ENCODE measurements at regions not wholly inside any gene's neighbourhood (a gene's known extent, or its start where the extent isn't known, plus 50 kb on each side); places are given as distances from the start of the nearest gene placed in this dataset.

DNA sequence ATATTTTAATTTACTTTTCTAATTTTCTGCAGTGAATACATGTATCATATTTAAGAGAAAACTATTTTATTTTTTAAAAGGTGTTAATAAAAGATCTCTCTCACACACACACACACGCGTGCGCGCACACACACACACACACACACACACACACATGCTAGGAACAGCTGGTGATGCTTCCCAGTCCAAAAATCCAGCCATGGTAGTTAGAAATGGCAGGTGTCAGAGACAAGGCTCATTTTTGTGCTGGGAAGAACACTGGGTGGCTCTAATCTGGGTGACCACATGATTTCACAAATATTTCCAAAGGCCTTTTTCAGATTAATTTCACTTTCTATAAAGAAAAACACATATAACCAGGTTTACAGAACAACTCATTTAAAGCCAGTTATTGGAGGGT lies 104.5 kb upstream of the NCK2 start (continued):
- TF ChIP-seq ZNF239 (tag by site-specific recombination; IDR thresholded peaks at IDR 0.05), result no peak

DNA sequence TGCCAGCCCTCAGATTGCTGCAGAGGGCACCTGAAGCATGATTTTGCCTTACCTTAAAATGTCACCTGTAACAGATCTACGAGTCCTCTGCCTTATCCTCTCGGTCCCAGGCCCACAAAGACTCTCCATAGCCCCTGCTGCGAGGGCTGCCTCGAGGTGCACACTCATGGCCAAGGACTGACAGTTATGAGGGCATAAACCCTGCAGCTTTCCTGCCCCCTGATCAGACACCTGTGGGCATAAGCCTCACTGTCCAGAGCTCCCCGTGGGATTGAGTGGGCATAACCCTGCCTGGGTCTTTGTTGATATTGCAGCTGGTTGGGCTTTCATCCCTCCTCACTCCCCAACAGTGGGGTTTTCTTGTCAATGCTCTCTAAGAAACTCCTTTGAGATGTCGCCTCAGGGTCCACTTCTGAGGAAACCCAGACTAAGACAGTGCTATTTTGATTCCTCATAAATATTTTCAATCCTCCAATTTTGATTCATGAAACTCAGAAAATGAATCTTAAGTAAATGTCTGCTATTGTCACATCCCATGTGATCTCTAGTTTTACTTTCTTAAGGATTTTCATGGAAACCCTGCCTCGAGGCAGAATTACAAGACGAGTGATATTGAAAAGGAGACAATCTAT lies 108.5 kb upstream of the NCK2 start:
- no peak overlapping the region for H3K27ac ChIP-seq (ENCODE audit: extremely low read depth, low read depth, low read length)
- H3K4me3 ChIP-seq (ENCODE audit: low read depth, low read length), result no peak overlapping the region
- TF ChIP-seq, protein P1, sequence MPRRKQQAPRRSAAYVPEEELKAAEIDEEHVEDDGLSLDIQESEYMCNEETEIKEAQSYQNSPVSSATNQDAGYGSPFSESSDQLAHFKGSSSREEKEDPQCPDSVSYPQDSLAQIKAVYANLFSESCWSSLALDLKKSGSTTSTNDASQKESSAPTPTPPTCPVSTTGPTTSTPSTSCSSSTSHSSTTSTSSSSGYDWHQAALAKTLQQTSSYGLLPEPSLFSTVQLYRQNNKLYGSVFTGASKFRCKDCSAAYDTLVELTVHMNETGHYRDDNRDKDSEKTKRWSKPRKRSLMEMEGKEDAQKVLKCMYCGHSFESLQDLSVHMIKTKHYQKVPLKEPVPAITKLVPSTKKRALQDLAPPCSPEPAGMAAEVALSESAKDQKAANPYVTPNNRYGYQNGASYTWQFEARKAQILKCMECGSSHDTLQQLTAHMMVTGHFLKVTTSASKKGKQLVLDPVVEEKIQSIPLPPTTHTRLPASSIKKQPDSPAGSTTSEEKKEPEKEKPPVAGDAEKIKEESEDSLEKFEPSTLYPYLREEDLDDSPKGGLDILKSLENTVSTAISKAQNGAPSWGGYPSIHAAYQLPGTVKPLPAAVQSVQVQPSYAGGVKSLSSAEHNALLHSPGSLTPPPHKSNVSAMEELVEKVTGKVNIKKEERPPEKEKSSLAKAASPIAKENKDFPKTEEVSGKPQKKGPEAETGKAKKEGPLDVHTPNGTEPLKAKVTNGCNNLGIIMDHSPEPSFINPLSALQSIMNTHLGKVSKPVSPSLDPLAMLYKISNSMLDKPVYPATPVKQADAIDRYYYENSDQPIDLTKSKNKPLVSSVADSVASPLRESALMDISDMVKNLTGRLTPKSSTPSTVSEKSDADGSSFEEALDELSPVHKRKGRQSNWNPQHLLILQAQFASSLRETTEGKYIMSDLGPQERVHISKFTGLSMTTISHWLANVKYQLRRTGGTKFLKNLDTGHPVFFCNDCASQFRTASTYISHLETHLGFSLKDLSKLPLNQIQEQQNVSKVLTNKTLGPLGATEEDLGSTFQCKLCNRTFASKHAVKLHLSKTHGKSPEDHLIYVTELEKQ (tag by site-specific recombination; IDR thresholded peaks at IDR 0.05; ENCODE audit: borderline replicate concordance), result no peak
- TF ChIP-seq KLF16 (tag by site-specific recombination; IDR thresholded peaks at IDR 0.05), result no peak
- no peak for TF ChIP-seq ZNF211 (tag by site-specific recombination; IDR thresholded peaks at IDR 0.05; ENCODE audit: low read depth)
- TF ChIP-seq, protein P2, sequence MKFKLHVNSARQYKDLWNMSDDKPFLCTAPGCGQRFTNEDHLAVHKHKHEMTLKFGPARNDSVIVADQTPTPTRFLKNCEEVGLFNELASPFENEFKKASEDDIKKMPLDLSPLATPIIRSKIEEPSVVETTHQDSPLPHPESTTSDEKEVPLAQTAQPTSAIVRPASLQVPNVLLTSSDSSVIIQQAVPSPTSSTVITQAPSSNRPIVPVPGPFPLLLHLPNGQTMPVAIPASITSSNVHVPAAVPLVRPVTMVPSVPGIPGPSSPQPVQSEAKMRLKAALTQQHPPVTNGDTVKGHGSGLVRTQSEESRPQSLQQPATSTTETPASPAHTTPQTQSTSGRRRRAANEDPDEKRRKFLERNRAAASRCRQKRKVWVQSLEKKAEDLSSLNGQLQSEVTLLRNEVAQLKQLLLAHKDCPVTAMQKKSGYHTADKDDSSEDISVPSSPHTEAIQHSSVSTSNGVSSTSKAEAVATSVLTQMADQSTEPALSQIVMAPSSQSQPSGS (tag by site-specific recombination; IDR thresholded peaks at IDR 0.05; ENCODE audit: low read depth), result no peak
- no peak for TF ChIP-seq ZNF324 (tag by site-specific recombination; IDR thresholded peaks at IDR 0.05)
- TF ChIP-seq ZNF23 (tag by site-specific recombination; IDR thresholded peaks at IDR 0.05; ENCODE audit: borderline replicate concordance), result no peak
- TF ChIP-seq, protein P3, sequence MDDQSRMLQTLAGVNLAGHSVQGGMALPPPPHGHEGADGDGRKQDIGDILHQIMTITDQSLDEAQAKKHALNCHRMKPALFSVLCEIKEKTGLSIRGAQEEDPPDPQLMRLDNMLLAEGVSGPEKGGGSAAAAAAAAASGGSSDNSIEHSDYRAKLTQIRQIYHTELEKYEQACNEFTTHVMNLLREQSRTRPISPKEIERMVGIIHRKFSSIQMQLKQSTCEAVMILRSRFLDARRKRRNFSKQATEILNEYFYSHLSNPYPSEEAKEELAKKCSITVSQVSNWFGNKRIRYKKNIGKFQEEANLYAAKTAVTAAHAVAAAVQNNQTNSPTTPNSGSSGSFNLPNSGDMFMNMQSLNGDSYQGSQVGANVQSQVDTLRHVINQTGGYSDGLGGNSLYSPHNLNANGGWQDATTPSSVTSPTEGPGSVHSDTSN (CRISPR knock-in tag; IDR thresholded peaks at IDR 0.05), result no peak
- no peak for TF ChIP-seq ZNF132 (tag by site-specific recombination; IDR thresholded peaks at IDR 0.05; ENCODE audit: borderline replicate concordance)
- TF ChIP-seq, protein P4, sequence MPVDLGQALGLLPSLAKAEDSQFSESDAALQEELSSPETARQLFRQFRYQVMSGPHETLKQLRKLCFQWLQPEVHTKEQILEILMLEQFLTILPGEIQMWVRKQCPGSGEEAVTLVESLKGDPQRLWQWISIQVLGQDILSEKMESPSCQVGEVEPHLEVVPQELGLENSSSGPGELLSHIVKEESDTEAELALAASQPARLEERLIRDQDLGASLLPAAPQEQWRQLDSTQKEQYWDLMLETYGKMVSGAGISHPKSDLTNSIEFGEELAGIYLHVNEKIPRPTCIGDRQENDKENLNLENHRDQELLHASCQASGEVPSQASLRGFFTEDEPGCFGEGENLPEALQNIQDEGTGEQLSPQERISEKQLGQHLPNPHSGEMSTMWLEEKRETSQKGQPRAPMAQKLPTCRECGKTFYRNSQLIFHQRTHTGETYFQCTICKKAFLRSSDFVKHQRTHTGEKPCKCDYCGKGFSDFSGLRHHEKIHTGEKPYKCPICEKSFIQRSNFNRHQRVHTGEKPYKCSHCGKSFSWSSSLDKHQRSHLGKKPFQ (tag by site-specific recombination; IDR thresholded peaks at IDR 0.05), result no peak
- no peak for TF ChIP-seq ZNF239 (tag by site-specific recombination; IDR thresholded peaks at IDR 0.05)
- no peak for TF ChIP-seq ZNF623 (tag by site-specific recombination; IDR thresholded peaks at IDR 0.05)
- no peak for TF ChIP-seq ZNF302 (tag by site-specific recombination; IDR thresholded peaks at IDR 0.05; ENCODE audit: low read depth)
- TF ChIP-seq ZNF24 (tag by site-specific recombination; IDR thresholded peaks at IDR 0.05), result no peak
- TF ChIP-seq ZNF274 (IDR thresholded peaks at IDR 0.05; ENCODE audit: low read length), result no peak
- no peak for TF ChIP-seq ZNF274 (tag by site-specific recombination; IDR thresholded peaks at IDR 0.05; ENCODE audit: borderline replicate concordance)
- no peaks in the 10 kb centered on the region for H3K36me3 ChIP-seq (ENCODE audit: control insufficient read depth in 2 of 2, insufficient read depth in 1 of 2, low read length in 2 of 2)
- H3K4me1 ChIP-seq (ENCODE audit: control insufficient read depth, insufficient read depth, low read length), result no peaks in the 10 kb centered on the region
- POLR2A ChIA-PET, result no interaction called here
- CTCF ChIA-PET, result no interaction called here
- no peaks in the 10 kb centered on the region for H3K9me3 ChIP-seq (ENCODE audit: control insufficient read depth, insufficient read depth, low read depth, low read length)

DNA sequence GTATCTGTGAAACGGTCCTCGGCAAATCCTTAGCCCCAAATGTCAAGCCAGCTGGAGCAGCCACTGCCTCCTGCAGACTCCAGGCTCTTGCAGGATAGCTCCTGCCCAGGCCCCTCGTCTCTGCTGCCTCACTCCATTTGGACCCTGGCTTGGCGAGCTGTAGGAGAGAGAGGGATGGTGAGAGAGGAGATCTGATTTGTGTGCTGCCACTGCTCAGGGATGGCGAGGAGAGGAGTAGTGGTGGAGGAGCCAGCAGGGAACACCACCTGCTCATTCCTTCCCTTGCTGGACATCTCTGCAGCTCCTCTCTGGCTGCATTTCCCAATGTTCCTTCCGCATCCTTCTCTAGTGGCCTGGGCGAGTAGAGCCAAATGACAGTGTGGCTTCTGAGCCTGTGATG lies 109.1 kb upstream of the NCK2 start:
- H3K9me3 ChIP-seq (ENCODE audit: control insufficient read depth, insufficient read depth, low read depth, low read length), result no peaks in the 10 kb centered on the region
- H3K4me3 ChIP-seq (ENCODE audit: low read depth, low read length), result no peak overlapping the region
- no peak overlapping the region for H3K27ac ChIP-seq (ENCODE audit: extremely low read depth, low read depth, low read length)
- CTCF ChIA-PET, result no interaction called here
- no peak for TF ChIP-seq ZNF324 (tag by site-specific recombination; IDR thresholded peaks at IDR 0.05)
- no peak for TF ChIP-seq ZNF610 (tag by site-specific recombination; IDR thresholded peaks at IDR 0.05; ENCODE audit: borderline replicate concordance)
- TF ChIP-seq BCL11A (tag by site-specific recombination; IDR thresholded peaks at IDR 0.05; ENCODE audit: low read depth), result no peak
- no peak for TF ChIP-seq ZNF23 (tag by site-specific recombination; IDR thresholded peaks at IDR 0.05; ENCODE audit: borderline replicate concordance)
- TF ChIP-seq, protein P5, sequence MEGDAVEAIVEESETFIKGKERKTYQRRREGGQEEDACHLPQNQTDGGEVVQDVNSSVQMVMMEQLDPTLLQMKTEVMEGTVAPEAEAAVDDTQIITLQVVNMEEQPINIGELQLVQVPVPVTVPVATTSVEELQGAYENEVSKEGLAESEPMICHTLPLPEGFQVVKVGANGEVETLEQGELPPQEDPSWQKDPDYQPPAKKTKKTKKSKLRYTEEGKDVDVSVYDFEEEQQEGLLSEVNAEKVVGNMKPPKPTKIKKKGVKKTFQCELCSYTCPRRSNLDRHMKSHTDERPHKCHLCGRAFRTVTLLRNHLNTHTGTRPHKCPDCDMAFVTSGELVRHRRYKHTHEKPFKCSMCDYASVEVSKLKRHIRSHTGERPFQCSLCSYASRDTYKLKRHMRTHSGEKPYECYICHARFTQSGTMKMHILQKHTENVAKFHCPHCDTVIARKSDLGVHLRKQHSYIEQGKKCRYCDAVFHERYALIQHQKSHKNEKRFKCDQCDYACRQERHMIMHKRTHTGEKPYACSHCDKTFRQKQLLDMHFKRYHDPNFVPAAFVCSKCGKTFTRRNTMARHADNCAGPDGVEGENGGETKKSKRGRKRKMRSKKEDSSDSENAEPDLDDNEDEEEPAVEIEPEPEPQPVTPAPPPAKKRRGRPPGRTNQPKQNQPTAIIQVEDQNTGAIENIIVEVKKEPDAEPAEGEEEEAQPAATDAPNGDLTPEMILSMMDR (tag by site-specific recombination; IDR thresholded peaks at IDR 0.05), result no peak
- POLR2A ChIA-PET, result no interaction called here
- H3K4me1 ChIP-seq (ENCODE audit: control insufficient read depth, insufficient read depth, low read length), result no peaks in the 10 kb centered on the region
- H3K36me3 ChIP-seq (ENCODE audit: control insufficient read depth in 2 of 2, insufficient read depth in 1 of 2, low read length in 2 of 2), result no peaks in the 10 kb centered on the region
